Adrenal gland (tissue), 9 donors: ENCODE measurements at regions not wholly inside any gene's neighbourhood (a gene's known extent, or its start where the extent isn't known, plus 50 kb on each side); places are given as distances from the start of the nearest gene placed in this dataset.

Source experiments
- DNase-seq, 7 donors: peaks; one replicate each; pipeline ENCODE4 v3.0.0-alpha.2; 2019 to 2020
- H3K27ac ChIP-seq, 5 donors: fragments of 200-600 bp; sonication (generic) in 4 of 5; 1 replicate in 3 of 5; 2 replicates in 2 of 5; pipeline versions ENCODE4 v1.5.1 to v1.8.0; 2016 to 2020; ENCODE audit warnings: mild to moderate bottlenecking in 1 of 5
- H3K27me3 ChIP-seq: fragments of 200-600 bp; 2 replicates; pipeline ENCODE4 v1.8.0; 2021
- H3K36me3 ChIP-seq, 2 donors: fragments of 200-600 bp; replicated peaks in 1 of 2; 1 replicate in 1 of 2; 2 replicates in 1 of 2; pipeline versions ENCODE4 v1.5.1 to v1.8.0; 2018 to 2022
- H3K4me1 ChIP-seq, 2 donors: fragments of 200-600 bp; replicated peaks in 1 of 2; 1 replicate in 1 of 2; 2 replicates in 1 of 2; pipeline versions ENCODE4 v1.5.1 to v1.8.0; 2018 to 2021
- H3K4me3 ChIP-seq, 4 donors: fragments of 200-600 bp; sonication (generic) in 3 of 4; one replicate each; pipeline ENCODE4 v1.5.1; 2016 to 2018
- H3K9me3 ChIP-seq, 3 donors: fragments of 200-600 bp; sonication (generic) in 1 of 3; replicated peaks in 1 of 3; 1 replicate in 2 of 3; 2 replicates in 1 of 3; pipeline versions ENCODE4 v1.5.1 to v1.8.0; 2016 to 2021
- POLR2A ChIP-seq, 2 donors: fragments of 450-650 bp; IDR thresholded peaks; one replicate each; pipeline ENCODE4 v1.6.1; 2017; ENCODE audit warnings: antibody characterized with exemption in 2 of 2, mild to moderate bottlenecking in 2 of 2, moderate library complexity in 1 of 2
- WGBS, 4 donors: extraction: QIAGEN DNeasy Blood & Tissue Kit in 2 of 4; methylation state at CpG; one replicate each; pipeline versions ENCODE4 v1.1.5 to v1.1.7; 2013 to 2017; 5-methylcytosine and 5-hydroxymethylcytosine counted together
- intact Hi-C, 2 donors: fragments of 100-400 bp; cut with DNase I; formaldehyde crosslinking; loops; one replicate each; pipeline versions ENCODE4 v1.14.1 to v1.15.0; 2022 to 2023
- TF ChIP-seq, protein P1 (sequence below), 6 experiments: fragments of 450-650 bp in 4 of 6; fragments of 200-600 bp in 2 of 6; sonication (generic) in 1 of 6; IDR thresholded peaks; 1 replicate in 5 of 6; 2 replicates in 1 of 6; pipeline versions ENCODE4 v1.5.1 to v1.8.0; 2016 to 2021; ENCODE audit warnings: antibody characterized with exemption in 6 of 6, mild to moderate bottlenecking in 2 of 6, moderate library complexity in 1 of 6
- donor health status: healthy with polysubstance abuse.
- donor health status: Bipolar disorder and iron deficiency.
- donor health status: DM: yes; HTN: yes; CAD: no.
- donor health status: DM: no; HTN: no; CAD: no.
- donor health status: DM: no; HTN: no; CAD: no.

DNA sequence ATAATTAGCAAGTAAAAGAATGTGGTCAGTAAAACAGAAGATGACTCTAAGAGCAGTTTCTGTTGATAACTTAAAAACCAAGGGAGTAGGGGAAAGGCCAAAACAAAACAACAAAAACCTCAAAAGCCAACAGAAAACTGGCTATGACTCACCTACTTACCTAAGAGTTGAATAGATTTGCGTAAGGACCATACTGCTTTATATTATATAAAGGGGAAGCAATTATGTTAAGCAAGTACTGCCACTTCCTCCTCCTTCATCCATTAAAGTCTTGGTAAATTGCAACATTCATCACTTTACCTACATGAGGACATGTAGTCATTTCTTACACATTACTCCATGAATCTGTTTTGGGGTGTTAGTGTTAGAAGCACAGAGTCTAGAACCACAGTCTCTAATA, 85.9 kb upstream of the FAM47A start:
- no peak overlapping the region for H3K4me3 ChIP-seq
- H3K9me3 ChIP-seq: no peaks in the 10 kb centered on the region
- no peaks in the 10 kb centered on the region for H3K4me1 ChIP-seq
- H3K36me3 ChIP-seq: no peaks in the 10 kb centered on the region
- TF ChIP-seq, protein P1, sequence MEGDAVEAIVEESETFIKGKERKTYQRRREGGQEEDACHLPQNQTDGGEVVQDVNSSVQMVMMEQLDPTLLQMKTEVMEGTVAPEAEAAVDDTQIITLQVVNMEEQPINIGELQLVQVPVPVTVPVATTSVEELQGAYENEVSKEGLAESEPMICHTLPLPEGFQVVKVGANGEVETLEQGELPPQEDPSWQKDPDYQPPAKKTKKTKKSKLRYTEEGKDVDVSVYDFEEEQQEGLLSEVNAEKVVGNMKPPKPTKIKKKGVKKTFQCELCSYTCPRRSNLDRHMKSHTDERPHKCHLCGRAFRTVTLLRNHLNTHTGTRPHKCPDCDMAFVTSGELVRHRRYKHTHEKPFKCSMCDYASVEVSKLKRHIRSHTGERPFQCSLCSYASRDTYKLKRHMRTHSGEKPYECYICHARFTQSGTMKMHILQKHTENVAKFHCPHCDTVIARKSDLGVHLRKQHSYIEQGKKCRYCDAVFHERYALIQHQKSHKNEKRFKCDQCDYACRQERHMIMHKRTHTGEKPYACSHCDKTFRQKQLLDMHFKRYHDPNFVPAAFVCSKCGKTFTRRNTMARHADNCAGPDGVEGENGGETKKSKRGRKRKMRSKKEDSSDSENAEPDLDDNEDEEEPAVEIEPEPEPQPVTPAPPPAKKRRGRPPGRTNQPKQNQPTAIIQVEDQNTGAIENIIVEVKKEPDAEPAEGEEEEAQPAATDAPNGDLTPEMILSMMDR (IDR thresholded peaks at IDR 0.05): no peak
- TF ChIP-seq POLR2A (IDR thresholded peaks at IDR 0.05): no peak
- no peak for DNase-seq
- no peak overlapping the region for H3K27ac ChIP-seq
- H3K27me3 ChIP-seq: peaks cover 6% of the 10 kb centered on the region
- WGBS, 4 donors: 57 to 80% (median 69%) methylated on average over 1 of the region's 1 CpG
- intact Hi-C loops: no loop called here

DNA sequence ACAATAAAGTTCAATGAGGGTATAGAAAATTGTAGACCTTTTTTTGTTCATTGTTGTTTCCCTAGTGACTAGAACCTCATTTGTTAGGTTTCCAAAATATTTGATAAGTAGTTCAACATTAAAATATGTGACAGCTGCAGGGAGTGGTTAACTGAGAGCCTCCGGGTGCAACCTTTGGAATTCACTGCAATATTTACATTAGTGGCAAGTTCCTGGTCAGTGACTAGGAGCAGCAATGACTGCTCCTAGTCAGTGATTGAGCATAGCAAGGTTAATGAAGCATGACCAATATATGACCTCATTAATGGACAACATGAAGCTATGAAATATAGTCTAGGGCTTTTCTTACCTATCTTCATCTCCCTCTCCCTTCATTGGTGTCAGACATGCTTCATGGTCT, 65.8 kb upstream of the FAM47A start:
- TF ChIP-seq, protein P1 (IDR thresholded peaks at IDR 0.05): no peak
- TF ChIP-seq POLR2A (IDR thresholded peaks at IDR 0.05): no peak
- Histone ChIP-seq H3K4me1 (no peaks in the 10 kb centered on the region), H3K4me3 (no peak overlapping the region), H3K36me3 (no peaks in the 10 kb centered on the region), H3K27ac (no peak overlapping the region), H3K9me3 (no peaks in the 10 kb centered on the region), H3K27me3 (no peaks in the 10 kb centered on the region)
- WGBS, 4 donors: 36 to 68% (median 59%) methylated on average over 1 of the region's 1 CpG
- DNase-seq: no peak
- intact Hi-C loops: no loop called here
